Brain microvascular endothelial cell (primary cell): ENCODE measurements at regions not wholly inside any gene's neighbourhood (a gene's known extent, or its start where the extent isn't known, plus 50 kb on each side); places are given as distances from the start of the nearest gene placed in this dataset.
A peak's percentile ranks its signal among the peaks of the same experiment; 100 is the strongest.

ENCODE experiments used
- DNase-seq: peaks from one replicate; pipeline ENCODE4 v3.0.0-alpha.2; 2020
- H3K27ac ChIP-seq: fragments of 250-450 bp; sonication (Bioruptor Pico); 2 replicates; pipeline ENCODE4 v1.5.1; 2020; ENCODE audit warnings: mild to moderate bottlenecking, moderate library complexity
- H3K27me3 ChIP-seq: fragments of 250-450 bp; sonication (Bioruptor Pico); replicated peaks from 2 replicates; pipeline ENCODE4 v1.5.1; 2020; ENCODE audit warnings: mild to moderate bottlenecking
- H3K36me3 ChIP-seq: fragments of 250-450 bp; sonication (Bioruptor Pico); replicated peaks from 2 replicates; pipeline ENCODE4 v1.5.1; 2020; ENCODE audit warnings: mild to moderate bottlenecking
- H3K4me3 ChIP-seq: 2 replicates; pipeline ENCODE4 v1.5.1; 2011; ENCODE audit warnings: low read depth, mild to moderate bottlenecking, control low read depth, low read length, moderate library complexity
- CTCF ChIP-seq: IDR thresholded peaks from 2 replicates; pipeline ENCODE4 v1.5.1; 2011; ENCODE audit warnings: low read depth, mild to moderate bottlenecking, moderate library complexity, low read length, control low read depth, inconsistent platforms; ENCODE audit errors: missing control alignments
- in situ Hi-C: cut with HindIII; loops from 2 replicates; pipeline ENCODE4 v1.10.0; 2017; ENCODE audit warnings: low sequenced_read_pairs, low pct_ligation_motif_present

- TF ChIP-seq CTCF = no peak
- Histone ChIP-seq H3K27me3 (no peaks in the 10 kb centered on the region), H3K4me3 (no peak overlapping the region), H3K36me3 (no peaks in the 10 kb centered on the region), H3K27ac (no peak overlapping the region)
- DNase-seq = peak; percentile 87
- in situ Hi-C loops = no loop called here
Measured at GRCh38 chr2:51103205-51103604, 71.3 kb upstream of the NRXN1 start.

GRCh38 chr2:51093016-51093415, 61.1 kb upstream of the NRXN1 start:
- no peak for DNase-seq
- H3K27ac ChIP-seq = no peak overlapping the region
- no peaks in the 10 kb centered on the region for H3K36me3 ChIP-seq
- no peak for TF ChIP-seq CTCF
- in situ Hi-C loops = no loop called here
- H3K27me3 ChIP-seq = no peaks in the 10 kb centered on the region
- H3K4me3 ChIP-seq = no peak overlapping the region

- Histone ChIP-seq H3K36me3 (no peaks in the 10 kb centered on the region), H3K27ac (no peak overlapping the region), H3K27me3 (no peaks in the 10 kb centered on the region), H3K4me3 (no peak overlapping the region)
- DNase-seq = no peak
- TF ChIP-seq CTCF = no peak
- in situ Hi-C loops = no loop called here
Measured at GRCh38 chr2:51085420-51086068, 53.6 kb upstream of the NRXN1 start.

GRCh38 chr2:51084750-51085149, 52.8 kb upstream of the NRXN1 start:
- Histone ChIP-seq H3K4me3 (no peak overlapping the region), H3K36me3 (no peaks in the 10 kb centered on the region), H3K27me3 (no peaks in the 10 kb centered on the region), H3K27ac (no peak overlapping the region)
- TF ChIP-seq CTCF = no peak
- DNase-seq = no peak
- in situ Hi-C loops = no loop called here
